ENCODE measurements at regions not wholly inside any gene's neighbourhood (a gene's known extent, or its start where the extent isn't known, plus 50 kb on each side); places are given as distances from the start of the nearest gene placed in this dataset.
"Not testable (repeated sequence)": the region's sequence is repeated elsewhere in the genome, so short reads cannot be mapped to it uniquely, and the experiment has no call there.

- DNase-seq = no peak
Measured at GRCh38 chr9:78680196-78680595, 383.3 kb downstream of the PSAT1 start.

- DNase-seq = no peak
Measured at GRCh38 chr9:78682216-78682615, 385.3 kb downstream of the PSAT1 start.

- no peak for DNase-seq
Measured at GRCh38 chr9:78685471-78685870, 388.5 kb downstream of the PSAT1 start.

- no peak for DNase-seq
Measured at GRCh38 chr9:78688796-78689195, 391.9 kb downstream of the PSAT1 start.

GRCh38 chr9:78691542-78691941 is 394.6 kb downstream of the PSAT1 start:
- no peak for DNase-seq

GRCh38 chr9:78692871-78693270 is 395.9 kb downstream of the PSAT1 start:
- no peak for DNase-seq

- DNase-seq = no peak
Measured at GRCh38 chr9:78694974-78695373, 398.0 kb downstream of the PSAT1 start.

GRCh38 chr9:78695519-78695918 is 398.6 kb downstream of the PSAT1 start:
- no peak for DNase-seq

- no peak for DNase-seq
Measured at GRCh38 chr9:78697618-78698017, 400.7 kb downstream of the PSAT1 start.

GRCh38 chr9:78698371-78698770 is 401.4 kb downstream of the PSAT1 start:
- DNase-seq = no peak

GRCh38 chr9:78699217-78699616 is 402.3 kb downstream of the PSAT1 start:
- DNase-seq = not testable (repeated sequence)

GRCh38 chr9:78704153-78704552 is 407.2 kb downstream of the PSAT1 start:
- not testable (repeated sequence) for DNase-seq

- DNase-seq = no peak
Measured at GRCh38 chr9:78707080-78707479, 410.2 kb downstream of the PSAT1 start.

- no peak for DNase-seq
Measured at GRCh38 chr9:78707481-78707991, 410.6 kb downstream of the PSAT1 start.

- DNase-seq = no peak
Measured at GRCh38 chr9:78712903-78713613, 416.1 kb downstream of the PSAT1 start.

- no peak for DNase-seq
Measured at GRCh38 chr9:78713614-78714405, 416.9 kb downstream of the PSAT1 start.

GRCh38 chr9:78714576-78714975 is 417.7 kb downstream of the PSAT1 start:
- DNase-seq = no peak

- not testable (repeated sequence) for DNase-seq
Measured at GRCh38 chr9:78719029-78719428, 422.1 kb downstream of the PSAT1 start.

GRCh38 chr9:78724896-78725295 is 428.0 kb downstream of the PSAT1 start:
- no peak for DNase-seq

GRCh38 chr9:78725503-78725902 is 428.6 kb downstream of the PSAT1 start:
- DNase-seq = no peak

- no peak for DNase-seq
Measured at GRCh38 chr9:78745331-78745730, 448.4 kb downstream of the PSAT1 start.

GRCh38 chr9:78746010-78746409 is 449.1 kb downstream of the PSAT1 start:
- no peak for DNase-seq

GRCh38 chr9:78753039-78753438 is 456.1 kb downstream of the PSAT1 start:
- no peak for DNase-seq

GRCh38 chr9:78756813-78757510 is 460.0 kb downstream of the PSAT1 start:
- DNase-seq = no peak
